BLaER1 treated with 17β-estradiol and CSF1 and Interleukin-3, amounts not matched to agents 10 nM and 100 nM (cell line): ENCODE measurements at regions not wholly inside any gene's neighbourhood (a gene's known extent, or its start where the extent isn't known, plus 50 kb on each side); places are given as distances from the start of the nearest gene placed in this dataset.

Source experiments
- H3K27ac ChIP-seq, 11 experiments: shearing (Covaris generic); formaldehyde crosslinking; 2 replicates each; pipeline ENCODE4 v1.8.1; 2022
- H3K27me3 ChIP-seq, 11 experiments: shearing (Covaris generic); formaldehyde crosslinking; 2 replicates each; pipeline ENCODE4 v1.8.1; 2022
- H3K36me3 ChIP-seq, 11 experiments: shearing (Covaris generic); formaldehyde crosslinking; 2 replicates each; pipeline ENCODE4 v1.8.1; 2022
- H3K4me1 ChIP-seq, 10 experiments: shearing (Covaris generic); formaldehyde crosslinking; 2 replicates each; pipeline ENCODE4 v1.8.1; 2022
- H3K4me2 ChIP-seq, 11 experiments: shearing (Covaris generic); formaldehyde crosslinking; 2 replicates each; pipeline ENCODE4 v1.8.1; 2022
- H3K4me3 ChIP-seq, 10 experiments: shearing (Covaris generic); formaldehyde crosslinking; 2 replicates each; pipeline ENCODE4 v1.8.1; 2022
- H3K9ac ChIP-seq, 11 experiments: shearing (Covaris generic); formaldehyde crosslinking; 2 replicates each; pipeline ENCODE4 v1.8.1; 2022
- H3K9me3 ChIP-seq, 11 experiments: shearing (Covaris generic); formaldehyde crosslinking; replicated peaks in 1 of 11; 2 replicates each; pipeline ENCODE4 v1.8.1; 2022
- H4K20me1 ChIP-seq, 11 experiments: shearing (Covaris generic); formaldehyde crosslinking; 2 replicates each; pipeline ENCODE4 v1.8.1; 2022
- Cebpa-rat ChIP-seq, 11 experiments: shearing (Covaris generic); IDR thresholded peaks; 2 replicates each; pipeline ENCODE4 v1.8.1; 2022

DNA sequence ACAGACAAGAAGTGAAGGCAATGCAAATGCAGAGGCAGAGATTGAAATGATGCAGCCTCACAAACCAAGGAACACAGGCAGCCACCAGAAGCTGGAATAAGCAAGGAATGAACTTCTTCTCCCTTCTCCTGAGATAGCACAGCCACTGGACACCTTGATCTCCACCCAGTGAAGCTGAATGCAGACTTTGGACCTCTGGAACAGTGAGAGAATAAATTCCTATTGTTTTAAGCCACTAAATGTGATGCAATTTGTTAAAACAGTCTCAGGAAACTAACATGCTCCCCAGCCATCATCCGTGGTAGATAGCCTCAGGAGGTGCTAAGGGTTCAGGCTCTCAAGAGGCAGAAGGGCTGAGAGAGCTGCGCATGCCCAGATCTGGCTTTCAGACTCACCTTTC is 512.2 kb upstream of the ZNF608 start:
- Histone ChIP-seq H3K4me2 (no peak overlapping the region), H3K27me3 (no peaks in the 10 kb centered on the region), H3K9me3 (peaks cover 12 to 20% (median 14%) of the 10 kb centered on the region in 11 experiments), H3K27ac (no peak overlapping the region), H3K4me1 (no peaks in the 10 kb centered on the region), H4K20me1 (no peaks in the 10 kb centered on the region), H3K9ac (no peak overlapping the region), H3K36me3 (peaks cover 0 to under 1% (median 0%) of the 10 kb centered on the region in 11 experiments; a peak in 1 of 22 replicates), H3K4me3 (no peak overlapping the region)
- no peak for TF ChIP-seq Cebpa-rat (IDR thresholded peaks at IDR 0.05)

DNA sequence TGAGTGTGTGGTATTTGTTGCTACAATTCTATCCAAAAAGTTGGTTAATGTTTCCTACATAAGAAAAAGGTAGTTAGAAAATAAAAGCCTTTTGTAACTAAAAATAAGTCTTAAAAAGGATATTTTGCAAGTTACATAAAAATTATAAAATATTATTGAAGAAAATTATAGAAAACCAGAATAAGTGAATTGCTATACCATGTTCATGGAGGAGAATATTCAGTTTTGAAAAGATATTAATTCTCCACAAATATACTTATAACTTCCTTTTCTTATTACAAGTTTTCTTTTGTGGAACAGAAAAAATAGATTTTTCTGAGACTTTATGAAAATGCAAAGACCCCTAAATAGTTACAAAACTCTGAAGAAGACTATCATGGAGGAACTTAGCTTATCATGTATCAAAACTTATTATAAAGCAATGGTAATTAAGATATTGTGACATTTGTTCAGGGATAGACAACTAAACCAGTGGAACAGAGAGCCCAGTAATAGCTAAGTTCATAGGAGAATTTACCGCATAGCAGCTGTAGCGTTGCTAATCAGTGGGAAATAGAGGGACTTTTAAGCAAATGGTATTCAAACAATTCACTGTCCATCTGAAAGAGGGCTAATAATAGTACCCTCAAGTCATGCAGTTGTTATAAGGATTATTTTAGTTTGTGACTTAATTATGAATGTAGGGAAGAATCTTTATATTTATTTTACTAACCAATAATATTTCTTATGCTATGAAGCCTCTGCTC is 515.2 kb upstream of the ZNF608 start:
- Histone ChIP-seq H3K36me3 (no peaks in the 10 kb centered on the region), H3K4me1 (no peaks in the 10 kb centered on the region), H3K27me3 (no peaks in the 10 kb centered on the region), H3K9ac (no peak overlapping the region), H4K20me1 (no peaks in the 10 kb centered on the region), H3K4me2 (no peak overlapping the region), H3K27ac (no peak overlapping the region), H3K4me3 (no peak overlapping the region), H3K9me3 (peaks cover 0 to 8% (median 0%) of the 10 kb centered on the region in 11 experiments; a peak in 2 of 22 replicates)
- TF ChIP-seq Cebpa-rat (IDR thresholded peaks at IDR 0.05) = no peak

DNA sequence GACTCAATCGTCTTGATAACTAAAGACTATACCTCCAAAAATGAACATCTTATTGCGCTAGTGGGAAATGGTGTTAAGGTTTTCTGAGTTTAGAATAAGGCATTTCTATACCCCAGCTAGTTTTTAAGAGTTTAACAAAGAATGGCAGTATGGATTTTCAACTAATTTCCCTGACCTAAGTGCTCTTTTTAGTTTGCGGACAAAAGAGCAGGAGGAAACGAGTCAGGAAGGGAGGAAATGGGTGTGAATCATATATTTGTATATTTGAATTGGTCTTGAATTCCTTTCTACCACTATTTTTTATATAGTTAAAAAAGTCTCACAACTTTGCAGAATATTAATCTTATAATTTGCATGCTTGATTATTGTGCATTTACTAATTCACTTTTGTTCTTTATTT is 516.3 kb upstream of the ZNF608 start:
- Histone ChIP-seq H3K27ac (no peak overlapping the region), H4K20me1 (no peaks in the 10 kb centered on the region)

DNA sequence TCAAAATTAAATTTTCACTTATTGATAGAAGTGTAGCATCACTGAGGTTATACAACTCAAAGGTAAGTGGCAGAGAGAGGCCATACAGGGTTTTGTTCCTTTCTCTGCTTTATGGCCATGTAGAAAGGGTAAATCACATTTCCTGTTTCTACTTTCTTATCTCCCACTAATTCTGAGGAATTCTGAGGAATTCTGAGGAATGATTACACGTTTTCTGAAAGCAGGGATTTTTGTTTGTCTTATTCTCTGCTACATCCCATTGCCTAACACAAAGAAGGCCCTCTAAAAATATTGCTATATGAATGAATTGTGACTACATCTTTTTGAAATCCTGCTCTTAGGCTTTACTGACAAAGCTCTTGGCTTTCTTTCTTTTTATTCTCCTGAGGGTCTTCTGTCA is 516.9 kb upstream of the ZNF608 start:
- Histone ChIP-seq H3K27ac (no peak overlapping the region), H3K4me3 (no peak overlapping the region), H3K27me3 (no peaks in the 10 kb centered on the region), H3K36me3 (no peaks in the 10 kb centered on the region), H3K9me3 (peaks cover 0 to 8% (median 0%) of the 10 kb centered on the region in 11 experiments; a peak in 2 of 22 replicates), H3K9ac (no peak overlapping the region), H3K4me2 (no peak overlapping the region), H3K4me1 (no peaks in the 10 kb centered on the region), H4K20me1 (no peaks in the 10 kb centered on the region)
- no peak for TF ChIP-seq Cebpa-rat (IDR thresholded peaks at IDR 0.05)

More for the DNA sequence above, 516.3 kb upstream of the ZNF608 start:
- H3K36me3 ChIP-seq = no peaks in the 10 kb centered on the region
- H3K4me3 ChIP-seq = no peak overlapping the region
- no peak overlapping the region for H3K9ac ChIP-seq
- no peak overlapping the region for H3K4me2 ChIP-seq
- H3K9me3 ChIP-seq = peaks cover 0 to 8% (median 0%) of the 10 kb centered on the region in 11 experiments; a peak in 2 of 22 replicates
- no peak for TF ChIP-seq Cebpa-rat (IDR thresholded peaks at IDR 0.05)
- no peaks in the 10 kb centered on the region for H3K4me1 ChIP-seq
- H3K27me3 ChIP-seq = no peaks in the 10 kb centered on the region

DNA sequence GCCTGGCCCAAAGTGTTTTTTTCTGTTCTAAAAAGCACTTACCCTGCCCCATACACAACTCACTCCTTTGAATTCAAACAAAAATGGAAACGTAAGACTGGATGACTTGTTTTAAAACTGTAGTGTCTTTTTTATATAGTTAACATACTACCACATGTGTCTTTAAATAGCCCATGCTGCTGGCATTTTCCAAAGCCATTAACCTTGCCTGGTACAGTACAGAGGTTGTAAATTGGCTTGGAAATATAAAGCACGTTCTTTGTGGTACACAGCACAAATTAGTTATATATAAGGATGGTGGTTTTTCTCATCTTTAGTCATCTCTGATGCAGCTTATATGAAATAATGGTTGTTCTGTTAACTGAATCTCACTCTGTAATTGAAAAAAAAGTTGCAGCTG is 519.7 kb upstream of the ZNF608 start:
- no peaks in the 10 kb centered on the region for H4K20me1 ChIP-seq
- H3K27ac ChIP-seq = no peak overlapping the region
- peaks cover 0 to 4% (median 0%) of the 10 kb centered on the region in 11 experiments; a peak in 2 of 22 replicates for H3K9me3 ChIP-seq
- no peak overlapping the region for H3K4me3 ChIP-seq
- H3K27me3 ChIP-seq = no peaks in the 10 kb centered on the region
- no peak overlapping the region for H3K9ac ChIP-seq
- H3K36me3 ChIP-seq = no peaks in the 10 kb centered on the region
- H3K4me2 ChIP-seq = no peak overlapping the region
- H3K4me1 ChIP-seq = no peaks in the 10 kb centered on the region
- no peak for TF ChIP-seq Cebpa-rat (IDR thresholded peaks at IDR 0.05)

DNA sequence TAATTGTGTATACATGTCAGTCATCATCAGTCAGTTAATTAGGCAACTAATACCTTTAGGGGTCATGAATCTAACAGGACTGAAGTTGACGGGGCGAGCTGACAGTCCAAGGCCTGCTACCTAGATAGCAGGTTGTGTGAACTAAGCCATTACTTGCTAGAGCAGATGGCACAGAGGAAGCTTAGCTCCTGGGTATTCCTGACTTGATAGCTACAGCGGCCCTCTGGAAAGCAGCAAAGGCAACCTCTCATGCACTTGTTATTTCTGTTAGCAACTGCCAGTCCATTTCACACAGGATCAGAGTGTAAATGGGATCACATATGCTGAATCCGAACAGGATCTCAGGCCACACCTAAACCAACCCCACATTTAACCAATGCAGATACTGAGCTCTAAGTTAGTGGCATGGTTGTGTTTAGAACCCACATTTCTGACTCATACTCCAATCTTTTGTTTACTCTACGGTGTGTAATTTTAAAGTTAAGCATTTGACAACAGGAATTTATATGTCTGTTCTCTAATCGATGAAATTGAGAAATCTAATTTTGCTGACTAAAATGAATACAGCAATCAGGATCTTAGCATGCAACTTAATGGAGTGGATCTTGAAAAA is 521.3 kb upstream of the ZNF608 start:
- no peak for TF ChIP-seq Cebpa-rat (IDR thresholded peaks at IDR 0.05)
- Histone ChIP-seq H3K4me1 (no peaks in the 10 kb centered on the region), H3K36me3 (no peaks in the 10 kb centered on the region), H3K4me2 (no peak overlapping the region), H3K9me3 (no peaks in the 10 kb centered on the region), H3K27ac (no peak overlapping the region), H3K9ac (no peak overlapping the region), H4K20me1 (no peaks in the 10 kb centered on the region), H3K27me3 (no peaks in the 10 kb centered on the region), H3K4me3 (no peak overlapping the region)

DNA sequence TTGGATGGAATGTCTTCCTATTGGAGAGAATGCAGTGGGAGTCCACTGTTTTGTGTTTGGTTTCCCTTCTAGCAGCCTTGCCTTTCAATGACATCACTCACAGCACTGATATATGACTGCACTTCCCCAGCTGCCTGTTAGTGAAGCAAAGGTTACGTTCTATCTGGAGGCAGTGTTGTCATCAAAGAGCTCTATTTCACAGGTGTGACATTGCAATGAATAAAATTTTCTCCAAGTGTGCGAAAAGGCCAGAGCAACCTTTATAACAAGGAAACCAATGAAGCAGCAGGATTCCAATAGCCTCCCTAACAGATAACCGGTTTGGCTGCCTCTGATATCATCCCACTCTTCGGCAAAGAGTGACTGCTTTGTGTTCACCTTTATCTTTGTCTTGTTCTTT is 523.5 kb upstream of the ZNF608 start:
- no peak overlapping the region for H3K9ac ChIP-seq
- no peak overlapping the region for H3K4me3 ChIP-seq
- no peak overlapping the region for H3K4me2 ChIP-seq
- no peaks in the 10 kb centered on the region for H3K9me3 ChIP-seq
- H4K20me1 ChIP-seq = no peaks in the 10 kb centered on the region
- H3K27me3 ChIP-seq = no peaks in the 10 kb centered on the region
- no peak for TF ChIP-seq Cebpa-rat (IDR thresholded peaks at IDR 0.05)
- H3K4me1 ChIP-seq = no peaks in the 10 kb centered on the region
- H3K36me3 ChIP-seq = no peaks in the 10 kb centered on the region
- H3K27ac ChIP-seq = no peak overlapping the region

DNA sequence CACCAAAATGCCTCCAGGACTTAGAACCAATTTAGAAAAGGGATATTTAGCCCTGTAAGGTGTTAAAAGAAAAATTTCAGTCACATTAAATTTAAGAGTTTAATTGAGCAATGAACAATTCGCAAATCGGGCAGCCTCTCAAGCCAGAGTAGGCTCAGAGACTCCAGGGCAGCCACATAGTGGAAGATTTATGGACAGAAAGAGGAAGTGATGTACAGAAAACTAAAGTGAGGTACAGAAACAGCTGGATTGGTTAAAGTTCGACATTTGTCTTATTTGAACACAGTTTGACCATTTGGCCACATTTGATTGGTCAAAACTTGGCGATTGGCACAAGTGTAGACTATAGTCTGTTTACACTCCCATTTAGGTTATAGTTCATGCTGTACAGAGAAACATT is 525.9 kb upstream of the ZNF608 start:
- Histone ChIP-seq H3K4me2 (no peak overlapping the region), H3K4me1 (peaks cover 0 to 9% (median 0%) of the 10 kb centered on the region in 10 experiments; a peak in 3 of 20 replicates), H3K9ac (no peak overlapping the region), H4K20me1 (no peaks in the 10 kb centered on the region), H3K9me3 (no peaks in the 10 kb centered on the region), H3K36me3 (no peaks in the 10 kb centered on the region), H3K27ac (no peak overlapping the region), H3K4me3 (no peak overlapping the region), H3K27me3 (no peaks in the 10 kb centered on the region)
- TF ChIP-seq Cebpa-rat (IDR thresholded peaks at IDR 0.05) = no peak

DNA sequence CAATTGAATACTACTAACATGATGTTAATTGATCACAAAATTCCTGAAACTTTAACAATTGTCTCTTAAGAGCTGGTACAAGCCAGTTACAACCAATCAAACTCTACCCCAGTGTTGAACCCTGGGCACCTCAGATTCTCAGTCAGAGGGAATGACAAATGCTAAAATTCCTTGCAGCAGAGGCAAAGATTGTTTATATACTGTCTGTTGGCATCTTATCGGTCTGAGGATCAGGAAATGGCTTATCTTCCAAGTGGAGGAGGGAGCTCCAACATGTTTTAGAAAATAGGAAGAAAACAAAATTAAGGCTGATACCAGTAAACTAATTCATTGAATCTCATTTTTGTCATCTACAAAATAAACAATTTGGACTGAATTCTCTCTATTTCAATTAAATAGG is 527.8 kb upstream of the ZNF608 start:
- no peak for TF ChIP-seq Cebpa-rat (IDR thresholded peaks at IDR 0.05)
- H3K9ac ChIP-seq = no peak overlapping the region
- H3K9me3 ChIP-seq = no peaks in the 10 kb centered on the region
- no peak overlapping the region for H3K4me2 ChIP-seq
- peaks cover 0 to 9% (median 0%) of the 10 kb centered on the region in 10 experiments; a peak in 3 of 20 replicates for H3K4me1 ChIP-seq
- H3K27ac ChIP-seq = no peak overlapping the region
- no peaks in the 10 kb centered on the region for H3K27me3 ChIP-seq
- no peak overlapping the region for H3K4me3 ChIP-seq
- H3K36me3 ChIP-seq = no peaks in the 10 kb centered on the region
- no peaks in the 10 kb centered on the region for H4K20me1 ChIP-seq
